ENCODE measurements at regions not wholly inside any gene's neighbourhood (a gene's known extent, or its start where the extent isn't known, plus 50 kb on each side); places are given as distances from the start of the nearest gene placed in this dataset.

- H3K27ac ChIP-seq = no peak overlapping the region
- TF ChIP-seq, protein P1, sequence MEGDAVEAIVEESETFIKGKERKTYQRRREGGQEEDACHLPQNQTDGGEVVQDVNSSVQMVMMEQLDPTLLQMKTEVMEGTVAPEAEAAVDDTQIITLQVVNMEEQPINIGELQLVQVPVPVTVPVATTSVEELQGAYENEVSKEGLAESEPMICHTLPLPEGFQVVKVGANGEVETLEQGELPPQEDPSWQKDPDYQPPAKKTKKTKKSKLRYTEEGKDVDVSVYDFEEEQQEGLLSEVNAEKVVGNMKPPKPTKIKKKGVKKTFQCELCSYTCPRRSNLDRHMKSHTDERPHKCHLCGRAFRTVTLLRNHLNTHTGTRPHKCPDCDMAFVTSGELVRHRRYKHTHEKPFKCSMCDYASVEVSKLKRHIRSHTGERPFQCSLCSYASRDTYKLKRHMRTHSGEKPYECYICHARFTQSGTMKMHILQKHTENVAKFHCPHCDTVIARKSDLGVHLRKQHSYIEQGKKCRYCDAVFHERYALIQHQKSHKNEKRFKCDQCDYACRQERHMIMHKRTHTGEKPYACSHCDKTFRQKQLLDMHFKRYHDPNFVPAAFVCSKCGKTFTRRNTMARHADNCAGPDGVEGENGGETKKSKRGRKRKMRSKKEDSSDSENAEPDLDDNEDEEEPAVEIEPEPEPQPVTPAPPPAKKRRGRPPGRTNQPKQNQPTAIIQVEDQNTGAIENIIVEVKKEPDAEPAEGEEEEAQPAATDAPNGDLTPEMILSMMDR (IDR thresholded peaks at IDR 0.05) = no peak
- no peak overlapping the region for H3K4me3 ChIP-seq
- DNase-seq (ENCODE audit: low spot score) = no peak
Observed at GRCh38 chr6:14326774-14327173, 209.2 kb downstream of the CD83 start.

GRCh38 chr6:14328163-14328562, 210.6 kb downstream of the CD83 start:
- Histone ChIP-seq H3K27ac (no peak overlapping the region), H3K4me3 (no peak overlapping the region)
- TF ChIP-seq, protein P1 (IDR thresholded peaks at IDR 0.05) = no peak
- DNase-seq (ENCODE audit: low spot score) = no peak

- TF ChIP-seq, protein P1 (IDR thresholded peaks at IDR 0.05) = no peak
- Histone ChIP-seq H3K4me3 (no peak overlapping the region), H3K27ac (no peak overlapping the region)
- no peak for DNase-seq (ENCODE audit: low spot score)
Observed at GRCh38 chr6:14333556-14334305, 216.2 kb downstream of the CD83 start.

- TF ChIP-seq, protein P1 (IDR thresholded peaks at IDR 0.05) = no peak
- no peak for DNase-seq (ENCODE audit: low spot score)
Observed at GRCh38 chr6:14335071-14335470, 217.5 kb downstream of the CD83 start.

DNA sequence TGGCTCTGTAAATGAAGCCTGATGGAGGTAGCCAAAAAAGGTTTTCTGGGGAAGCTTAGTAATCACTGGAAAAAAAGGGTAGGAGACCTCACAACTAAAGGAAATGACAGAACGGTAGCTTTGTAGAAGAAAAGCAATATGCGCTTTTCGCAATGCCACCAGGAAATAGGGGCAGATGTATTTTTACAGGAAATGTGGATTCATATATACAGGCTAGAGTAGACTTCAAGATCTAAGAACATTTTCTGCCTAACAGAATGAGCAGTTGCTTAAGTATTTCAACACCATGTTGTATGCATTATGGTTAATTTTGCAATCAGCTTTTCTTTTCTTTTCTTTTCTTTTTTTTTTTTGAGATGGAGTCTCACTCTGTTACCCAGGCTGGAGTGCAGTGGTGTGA, 219.6 kb downstream of the CD83 start:
- DNase-seq (ENCODE audit: low spot score) = no peak
- Histone ChIP-seq H3K27ac (no peak overlapping the region), H3K4me3 (no peak overlapping the region)
- TF ChIP-seq, protein P1 (IDR thresholded peaks at IDR 0.05) = no peak

More at GRCh38 chr6:14335071-14335470, 217.5 kb downstream of the CD83 start:
- Histone ChIP-seq H3K4me3 (no peak overlapping the region), H3K27ac (no peak overlapping the region)

- TF ChIP-seq, protein P1 (IDR thresholded peaks at IDR 0.05) = no peak
- Histone ChIP-seq H3K27ac (no peak overlapping the region), H3K4me3 (no peak overlapping the region)
- DNase-seq (ENCODE audit: low spot score) = no peak
Observed at GRCh38 chr6:14339172-14339571, 221.6 kb downstream of the CD83 start.

Data from coronary artery (tissue), 2 donors.